ENCODE measurements at regions not wholly inside any gene's neighbourhood (a gene's known extent, or its start where the extent isn't known, plus 50 kb on each side); places are given as distances from the start of the nearest gene placed in this dataset.
"Not testable (repeated sequence)": the region's sequence is repeated elsewhere in the genome, so short reads cannot be mapped to it uniquely, and the experiment has no call there.

- not testable (repeated sequence) for H3K9me3 ChIP-seq (replicated peaks); DNase-seq (ENCODE audit: low read depth in 1 of 2, low spot score in 2 of 2); H3K4me1 ChIP-seq (replicated peaks); H3K27me3 ChIP-seq (replicated peaks); H3K27ac ChIP-seq; H3K4me3 ChIP-seq; H3K36me3 ChIP-seq
Measured at GRCh38 chr7:76936346-76936745, 95.8 kb downstream of the SPDYE17 start.

GRCh38 chr7:76934711-76935110, 97.5 kb downstream of the SPDYE17 start:
- H3K9me3 ChIP-seq (replicated peaks); H3K27me3 ChIP-seq (replicated peaks); DNase-seq (ENCODE audit: low read depth in 1 of 2, low spot score in 2 of 2); H3K36me3 ChIP-seq; H3K27ac ChIP-seq; H3K4me3 ChIP-seq; H3K4me1 ChIP-seq (replicated peaks): not testable (repeated sequence)

DNA sequence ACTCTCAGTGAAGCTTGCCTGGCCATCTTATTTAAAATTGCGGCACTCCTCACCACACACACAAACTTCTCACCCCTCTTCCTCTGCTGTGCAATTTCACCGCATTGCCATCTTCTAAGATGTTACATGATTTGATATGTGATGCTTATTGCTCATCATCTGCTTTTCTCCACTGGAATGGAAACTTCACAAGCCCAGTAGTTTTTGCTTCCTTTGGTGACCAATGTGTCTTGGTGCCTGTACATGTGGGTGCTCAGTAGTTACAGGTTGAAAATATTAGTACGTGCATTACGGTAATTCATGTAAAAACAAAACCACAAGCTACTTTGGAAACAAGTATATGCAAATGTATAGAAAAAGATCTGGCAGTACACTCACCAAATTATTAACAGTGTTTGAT, 99.2 kb downstream of the SPDYE17 start:
- H3K4me1 ChIP-seq (replicated peaks); H3K9me3 ChIP-seq (replicated peaks); H3K27ac ChIP-seq; H3K27me3 ChIP-seq (replicated peaks); H3K36me3 ChIP-seq; H3K4me3 ChIP-seq; DNase-seq (ENCODE audit: low read depth in 1 of 2, low spot score in 2 of 2): not testable (repeated sequence)

DNA sequence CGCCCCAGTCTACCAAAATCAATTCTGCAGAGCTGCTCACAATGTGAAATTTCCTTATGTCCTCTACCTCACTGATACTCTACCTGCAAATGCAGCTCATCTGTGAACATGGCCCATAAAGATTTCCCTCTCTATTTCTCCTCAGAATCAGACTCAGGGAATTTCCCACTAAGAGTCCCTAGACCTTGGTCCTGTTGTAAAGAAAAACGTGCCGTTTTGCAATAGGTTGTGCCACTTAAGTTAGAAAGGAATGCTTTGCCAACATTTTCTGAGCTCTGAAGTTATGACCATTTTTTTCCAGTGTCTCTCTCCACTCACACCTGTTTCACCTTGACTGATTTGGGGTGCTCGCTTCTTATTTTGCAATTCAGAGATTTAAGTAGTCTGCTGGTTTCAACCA, 100.7 kb downstream of the SPDYE17 start:
- H3K27ac ChIP-seq; H3K27me3 ChIP-seq (replicated peaks); H3K4me1 ChIP-seq (replicated peaks): not testable (repeated sequence)

GRCh38 chr7:76930416-76930815, 101.7 kb downstream of the SPDYE17 start:
- not testable (repeated sequence) for H3K36me3 ChIP-seq; H3K27me3 ChIP-seq (replicated peaks); H3K4me3 ChIP-seq; H3K27ac ChIP-seq; H3K4me1 ChIP-seq (replicated peaks); H3K9me3 ChIP-seq (replicated peaks); DNase-seq (ENCODE audit: low read depth in 1 of 2, low spot score in 2 of 2)

More for the DNA sequence above, 100.7 kb downstream of the SPDYE17 start:
- not testable (repeated sequence) for H3K9me3 ChIP-seq (replicated peaks); H3K4me3 ChIP-seq; H3K36me3 ChIP-seq; DNase-seq (ENCODE audit: low read depth in 1 of 2, low spot score in 2 of 2)

DNA sequence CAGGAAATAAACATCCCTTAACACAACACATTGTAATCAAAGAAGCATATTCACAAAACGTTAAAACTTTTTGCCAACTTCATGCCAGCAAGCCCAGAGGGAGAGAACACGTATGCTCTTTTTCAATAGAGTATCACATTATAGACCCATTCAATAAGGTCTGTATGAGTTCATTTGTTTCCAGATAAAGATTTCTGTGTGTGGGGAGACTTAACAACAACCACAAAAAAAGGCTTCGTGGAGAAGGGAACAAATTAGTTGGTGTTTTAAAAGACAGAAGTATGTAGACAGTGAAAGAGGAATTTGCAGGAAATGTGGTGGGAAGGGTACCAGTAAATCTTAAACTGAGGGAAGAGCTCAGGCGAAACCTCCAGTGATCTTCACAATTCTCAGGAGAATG, 103.4 kb downstream of the SPDYE17 start:
- not testable (repeated sequence) for H3K27me3 ChIP-seq (replicated peaks); DNase-seq (ENCODE audit: low read depth in 1 of 2, low spot score in 2 of 2); H3K36me3 ChIP-seq; H3K4me3 ChIP-seq; H3K27ac ChIP-seq; H3K4me1 ChIP-seq (replicated peaks); H3K9me3 ChIP-seq (replicated peaks)

GRCh38 chr7:76927741-76928393, 104.3 kb downstream of the SPDYE17 start:
- not testable (repeated sequence) for H3K27me3 ChIP-seq (replicated peaks); H3K4me3 ChIP-seq; H3K9me3 ChIP-seq (replicated peaks); H3K4me1 ChIP-seq (replicated peaks); DNase-seq (ENCODE audit: low read depth in 1 of 2, low spot score in 2 of 2); H3K27ac ChIP-seq; H3K36me3 ChIP-seq

DNA sequence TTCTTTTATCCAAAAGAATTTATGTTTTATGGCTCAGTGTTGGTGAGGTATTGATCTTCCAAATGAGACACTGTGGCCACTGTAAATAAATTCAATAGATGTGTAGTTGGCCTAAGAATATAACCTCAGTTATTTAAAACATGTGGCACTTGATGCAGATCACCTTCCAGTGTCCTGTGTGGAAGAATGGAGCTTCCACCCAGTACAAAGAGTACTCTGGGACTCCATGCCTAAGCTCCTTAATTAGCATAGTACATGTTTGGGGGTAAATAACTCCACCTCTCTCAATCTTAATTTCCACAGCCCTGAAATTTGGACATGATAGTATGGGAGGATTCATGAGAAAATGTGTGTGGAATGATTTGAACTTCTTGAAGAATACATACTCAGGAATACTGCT, 105.7 kb downstream of the SPDYE17 start:
- not testable (repeated sequence) for H3K4me1 ChIP-seq (replicated peaks); H3K36me3 ChIP-seq; H3K27ac ChIP-seq; H3K4me3 ChIP-seq; H3K9me3 ChIP-seq (replicated peaks); DNase-seq (ENCODE audit: low read depth in 1 of 2, low spot score in 2 of 2); H3K27me3 ChIP-seq (replicated peaks)

GRCh38 chr7:76924756-76925155, 107.4 kb downstream of the SPDYE17 start:
- not testable (repeated sequence) for H3K9me3 ChIP-seq (replicated peaks); DNase-seq (ENCODE audit: low read depth in 1 of 2, low spot score in 2 of 2); H3K36me3 ChIP-seq; H3K27ac ChIP-seq; H3K27me3 ChIP-seq (replicated peaks); H3K4me3 ChIP-seq; H3K4me1 ChIP-seq (replicated peaks)

DNA sequence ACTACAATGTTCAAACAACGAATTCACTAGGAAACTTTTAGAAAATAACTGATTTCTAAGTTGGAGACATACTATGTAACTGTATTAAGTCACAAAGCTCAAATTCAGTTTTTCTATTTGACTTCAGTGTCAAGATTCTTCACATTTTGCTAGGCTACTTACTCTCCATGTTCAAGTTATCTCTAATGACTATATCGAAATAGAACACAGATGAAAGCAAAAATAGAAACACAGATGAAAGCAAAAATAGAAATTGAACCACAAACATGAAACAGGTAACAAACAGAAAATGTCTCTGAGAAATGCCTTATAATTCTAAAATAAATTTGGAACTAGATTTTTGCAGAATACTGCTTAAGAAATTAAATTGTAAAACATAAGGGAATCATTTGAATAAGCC, 113.5 kb downstream of the SPDYE17 start:
- not testable (repeated sequence) for H3K27me3 ChIP-seq (replicated peaks); H3K36me3 ChIP-seq; H3K9me3 ChIP-seq (replicated peaks); H3K4me1 ChIP-seq (replicated peaks); H3K4me3 ChIP-seq; H3K27ac ChIP-seq; DNase-seq (ENCODE audit: low read depth in 1 of 2, low spot score in 2 of 2)

DNA sequence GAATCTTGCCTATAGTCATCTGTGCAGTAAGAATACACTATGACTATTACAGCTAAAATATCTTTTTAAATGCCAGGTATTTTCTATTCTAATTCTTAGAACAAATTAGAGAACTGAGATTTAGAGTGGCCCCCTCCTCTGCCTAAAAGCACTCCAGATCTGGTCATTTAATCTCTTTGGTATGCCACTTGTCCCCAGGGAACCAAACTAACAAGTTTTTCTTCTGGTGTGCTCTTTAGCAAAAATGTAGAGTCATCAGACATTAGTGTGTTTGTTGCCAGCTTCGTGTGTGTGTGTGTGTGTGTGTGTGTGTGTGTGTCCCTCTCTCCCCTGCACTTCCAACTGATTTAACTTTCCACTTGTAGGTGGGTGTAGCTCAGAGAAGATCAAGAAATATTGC, 117.8 kb downstream of the SPDYE17 start:
- H3K27me3 ChIP-seq (replicated peaks); H3K27ac ChIP-seq; H3K36me3 ChIP-seq; H3K4me1 ChIP-seq (replicated peaks); H3K9me3 ChIP-seq (replicated peaks); DNase-seq (ENCODE audit: low read depth in 1 of 2, low spot score in 2 of 2); H3K4me3 ChIP-seq: not testable (repeated sequence)

DNA sequence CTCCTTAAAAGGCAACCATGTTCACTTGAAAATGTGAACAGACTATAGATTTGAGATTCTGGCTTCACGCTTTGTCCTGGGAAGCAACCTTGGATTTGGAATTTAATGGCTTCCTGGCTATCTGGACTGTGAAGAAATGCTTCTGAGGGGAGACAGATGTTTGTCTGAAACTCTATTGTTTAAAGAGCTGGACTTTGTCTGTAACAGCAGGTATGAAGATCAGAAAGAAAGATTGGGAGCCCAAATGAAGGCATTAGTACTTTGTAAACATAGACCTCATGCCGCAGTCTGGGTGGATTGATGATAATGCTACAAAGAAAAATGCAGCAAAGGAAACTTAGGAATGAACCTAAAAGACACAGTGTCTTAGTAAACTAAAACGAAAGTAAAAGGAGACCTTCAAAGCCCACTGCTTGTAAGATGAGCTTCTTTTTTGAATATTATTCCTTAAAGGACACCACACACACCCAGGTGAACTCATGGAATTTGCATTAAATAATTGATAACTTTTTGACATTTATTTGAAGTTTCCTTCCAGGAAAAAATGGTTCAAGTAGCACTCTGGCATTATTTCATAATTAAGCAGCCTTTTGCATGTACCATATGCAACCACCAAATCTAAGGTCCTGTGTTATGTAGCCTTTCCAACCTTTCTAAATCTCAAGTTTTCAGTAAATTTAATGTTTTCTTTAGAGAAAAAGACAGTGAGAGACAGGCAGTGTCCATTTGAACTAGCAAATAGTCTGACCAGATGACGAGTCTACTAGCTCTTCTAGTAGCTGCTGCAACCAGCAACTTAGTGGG, 119.9 kb downstream of the SPDYE17 start:
- not testable (repeated sequence) for H3K27ac ChIP-seq; H3K4me3 ChIP-seq; H3K9me3 ChIP-seq (replicated peaks); H3K36me3 ChIP-seq; H3K27me3 ChIP-seq (replicated peaks); H3K4me1 ChIP-seq (replicated peaks); DNase-seq (ENCODE audit: low read depth in 1 of 2, low spot score in 2 of 2)

DNA sequence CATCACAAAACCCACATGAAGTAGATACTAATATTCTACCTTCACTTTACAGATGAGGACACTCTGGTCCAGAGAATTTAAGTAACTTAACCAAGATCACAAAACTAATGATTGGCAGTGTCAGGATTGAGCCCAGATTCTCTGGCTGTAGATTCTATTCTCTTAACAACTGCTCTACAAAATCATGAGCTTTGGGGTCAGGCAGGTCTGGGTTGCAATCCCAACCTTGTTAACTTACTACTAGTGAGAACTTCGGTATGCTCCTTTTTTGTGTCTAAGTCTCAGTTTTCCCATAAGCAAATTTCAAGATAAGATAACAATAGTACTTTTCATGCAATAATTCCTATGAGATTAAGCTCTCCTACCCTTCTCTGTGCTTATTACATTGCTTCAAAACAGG, 127.5 kb downstream of the SPDYE17 start:
- H3K27me3 ChIP-seq (replicated peaks); DNase-seq (ENCODE audit: low read depth in 1 of 2, low spot score in 2 of 2); H3K4me1 ChIP-seq (replicated peaks); H3K36me3 ChIP-seq; H3K4me3 ChIP-seq; H3K27ac ChIP-seq; H3K9me3 ChIP-seq (replicated peaks): not testable (repeated sequence)

- not testable (repeated sequence) for H3K4me1 ChIP-seq (replicated peaks); H3K9me3 ChIP-seq (replicated peaks); H3K36me3 ChIP-seq; H3K27me3 ChIP-seq (replicated peaks); H3K27ac ChIP-seq; H3K4me3 ChIP-seq; DNase-seq (ENCODE audit: low read depth in 1 of 2, low spot score in 2 of 2)
Measured at GRCh38 chr7:76901944-76902710, 130.0 kb downstream of the SPDYE17 start.
